DND-41 (cell line): ENCODE measurements at regions not wholly inside any gene's neighbourhood (a gene's known extent, or its start where the extent isn't known, plus 50 kb on each side); places are given as distances from the start of the nearest gene placed in this dataset.

Experiments
- EZH2 ChIP-seq: IDR thresholded peaks from 3 replicates; pipeline ENCODE4 v1.6.1; 2012; ENCODE audit warnings: borderline replicate concordance, low read depth, mild to moderate bottlenecking, moderate library complexity, low read length, inconsistent platforms; ENCODE audit not compliant: severe bottlenecking
- TF ChIP-seq, protein P1 (sequence below): IDR thresholded peaks from 2 replicates; pipeline ENCODE4 v1.5.1; 2012; ENCODE audit warnings: borderline replicate concordance, low read length, moderate library complexity, mild to moderate bottlenecking; ENCODE audit not compliant: poor library complexity, severe bottlenecking; ENCODE audit errors: extremely low read depth

DNA sequence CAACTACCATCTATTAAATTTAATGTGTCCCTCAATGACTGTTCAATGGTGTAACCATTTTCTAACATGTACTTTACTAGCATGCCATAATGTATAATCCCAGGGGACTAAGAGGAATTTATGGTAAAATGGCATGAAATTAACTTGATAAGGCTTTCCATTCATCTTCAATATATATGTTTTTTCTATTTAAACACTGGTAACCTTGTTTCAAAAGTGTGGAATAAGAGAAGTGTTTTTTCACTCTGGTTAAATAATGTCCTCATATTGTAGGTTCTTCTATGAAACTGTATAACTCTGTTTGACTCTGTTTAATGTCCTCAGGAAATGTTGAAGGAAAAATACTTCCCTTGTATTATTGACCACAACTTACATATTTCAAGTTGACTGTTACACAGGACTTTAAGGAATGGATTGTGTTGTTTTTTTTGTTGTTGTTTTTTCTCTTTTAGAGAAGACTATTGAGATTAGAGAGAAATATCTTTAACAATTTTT, 113.8 kb upstream of the ARSJ start:
- TF ChIP-seq, protein P1, sequence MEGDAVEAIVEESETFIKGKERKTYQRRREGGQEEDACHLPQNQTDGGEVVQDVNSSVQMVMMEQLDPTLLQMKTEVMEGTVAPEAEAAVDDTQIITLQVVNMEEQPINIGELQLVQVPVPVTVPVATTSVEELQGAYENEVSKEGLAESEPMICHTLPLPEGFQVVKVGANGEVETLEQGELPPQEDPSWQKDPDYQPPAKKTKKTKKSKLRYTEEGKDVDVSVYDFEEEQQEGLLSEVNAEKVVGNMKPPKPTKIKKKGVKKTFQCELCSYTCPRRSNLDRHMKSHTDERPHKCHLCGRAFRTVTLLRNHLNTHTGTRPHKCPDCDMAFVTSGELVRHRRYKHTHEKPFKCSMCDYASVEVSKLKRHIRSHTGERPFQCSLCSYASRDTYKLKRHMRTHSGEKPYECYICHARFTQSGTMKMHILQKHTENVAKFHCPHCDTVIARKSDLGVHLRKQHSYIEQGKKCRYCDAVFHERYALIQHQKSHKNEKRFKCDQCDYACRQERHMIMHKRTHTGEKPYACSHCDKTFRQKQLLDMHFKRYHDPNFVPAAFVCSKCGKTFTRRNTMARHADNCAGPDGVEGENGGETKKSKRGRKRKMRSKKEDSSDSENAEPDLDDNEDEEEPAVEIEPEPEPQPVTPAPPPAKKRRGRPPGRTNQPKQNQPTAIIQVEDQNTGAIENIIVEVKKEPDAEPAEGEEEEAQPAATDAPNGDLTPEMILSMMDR, result no peak
- no peak for TF ChIP-seq EZH2
